GM12878 (cell line): ENCODE measurements at regions not wholly inside any gene's neighbourhood (a gene's known extent, or its start where the extent isn't known, plus 50 kb on each side); places are given as distances from the start of the nearest gene placed in this dataset.

ENCODE experiments used
- ATAC-seq: fragments of 200-7000 bp; cut with Tn5 transposase; 3 replicates; pipeline ENCODE4 v1.9.1; 2020; ENCODE audit warnings: mild to moderate bottlenecking, moderate library complexity
- BruUV-seq: library from RNA; stranded (reverse); fragments of 400-500 nt; replicated peaks from 2 replicates; lab custom pipeline; 2021; lab: Mats Ljungman, UMichigan
- CTCF ChIA-PET: fragments of 300-600 bp; sonication (Branson Sonifier 250); formaldehyde crosslinking; extraction: SDS; loops from one replicate; lab custom pipeline; 2021; ENCODE audit warnings: inconsistent platforms; lab: Yijun Ruan, JAX
- POLR2A ChIA-PET: fragments of 350-600 bp; formaldehyde crosslinking; extraction: SDS; loops from one replicate; lab custom pipeline; 2021; ENCODE audit warnings: inconsistent platforms; lab: Charles Lee
- RAD21 ChIA-PET: fragments of 300-600 bp; sonication (Branson Sonifier 250); formaldehyde crosslinking; loops from one replicate; lab custom pipeline; 2023; ENCODE audit warnings: antibody characterized with exemption; ENCODE audit not compliant: unreplicated experiment; lab: Charles Lee
- SMC1A ChIA-PET: fragments of 300-600 bp; sonication (Branson Sonifier 250); formaldehyde crosslinking; loops from one replicate; lab custom pipeline; 2023; ENCODE audit not compliant: unreplicated experiment, uncharacterized antibody; lab: Charles Lee
- DNase-seq: peaks from one replicate; pipeline ENCODE4 v3.0.0-alpha.2; 2011; ENCODE audit warnings: low read depth, low spot score
- FAIRE-seq: peaks from 3 replicates; lab custom pipeline; 2011; peaks lifted over from hg19 to GRCh38; lab: Jason Lieb, UNC
- H2AFZ ChIP-seq: 2 replicates; pipeline ENCODE4 v1.6.0; 2011; ENCODE audit warnings: low read depth, low read length, control low read depth; ENCODE audit not compliant: control insufficient read depth
- H3K27ac ChIP-seq: 2 replicates; pipeline ENCODE4 v1.5.1; 2011; ENCODE audit warnings: control low read depth; ENCODE audit not compliant: control insufficient read depth, insufficient read depth
- H3K27me3 ChIP-seq, 2 experiments: replicated peaks in 1 of 2; 2 replicates each; pipeline versions ENCODE4 v1.6.0 to v1.6.1; 2011; ENCODE audit warnings: low read length in 1 of 2; ENCODE audit not compliant: control insufficient read depth in 2 of 2, insufficient read depth in 2 of 2
- H3K36me3 ChIP-seq, 2 experiments: 2 replicates each; pipeline ENCODE4 v1.5.1; 2011; ENCODE audit warnings: low read length in 1 of 2; ENCODE audit not compliant: control insufficient read depth in 2 of 2, insufficient read depth in 2 of 2
- H3K4me1 ChIP-seq: 2 replicates; pipeline ENCODE4 v1.6.1; 2011; ENCODE audit warnings: mild to moderate bottlenecking, low read length, moderate library complexity, mixed read lengths; ENCODE audit not compliant: control insufficient read depth, insufficient read depth
- H3K4me2 ChIP-seq: 2 replicates; pipeline ENCODE4 v1.6.0; 2011; ENCODE audit warnings: control low read depth; ENCODE audit not compliant: control insufficient read depth, insufficient read depth
- H3K4me3 ChIP-seq: fragments of 200-600 bp; sonication (generic); 2 replicates; pipeline ENCODE4 v1.5.1; 2016
- H3K79me2 ChIP-seq: 2 replicates; pipeline ENCODE4 v1.6.0; 2011; ENCODE audit warnings: low read length; ENCODE audit not compliant: control insufficient read depth, insufficient read depth
- H3K9ac ChIP-seq: 2 replicates; pipeline ENCODE4 v1.8.0; 2011; ENCODE audit warnings: low read length, control low read depth, mixed read lengths; ENCODE audit not compliant: control insufficient read depth, insufficient read depth
- H3K9me3 ChIP-seq: replicated peaks from 3 replicates; pipeline ENCODE4 v1.5.1; 2011; ENCODE audit warnings: mild to moderate bottlenecking, low read length; ENCODE audit not compliant: control insufficient read depth, insufficient read depth
- H4K20me1 ChIP-seq: 2 replicates; pipeline ENCODE4 v1.6.0; 2011; ENCODE audit not compliant: control insufficient read depth, insufficient read depth
- CEBPZ ChIP-seq: fragments of 150-350 bp; IDR thresholded peaks from 2 replicates; pipeline ENCODE4 v1.6.1; 2016; ENCODE audit warnings: low read depth, low read length
- EGR1 ChIP-seq, 2 experiments: IDR thresholded peaks; 1 replicate in 1 of 2; 2 replicates in 1 of 2; pipeline ENCODE4 v1.6.1; 2011 to 2012; ENCODE audit warnings: low read depth in 2 of 2, low read length in 2 of 2, borderline replicate concordance in 1 of 2, mild to moderate bottlenecking in 1 of 2, moderate library complexity in 1 of 2
- FOXK2 ChIP-seq: fragments of 450-650 bp; IDR thresholded peaks from 2 replicates; pipeline ENCODE4 v1.6.1; 2017; ENCODE audit warnings: mild to moderate bottlenecking, moderate library complexity
- JUNB ChIP-seq: IDR thresholded peaks from 2 replicates; pipeline ENCODE4 v1.6.1; 2016; ENCODE audit warnings: antibody characterized with exemption, mild to moderate bottlenecking
- MLLT1 ChIP-seq: fragments of 450-650 bp; IDR thresholded peaks from 2 replicates; pipeline ENCODE4 v1.6.1; 2016; ENCODE audit warnings: mild to moderate bottlenecking
- PAX5 ChIP-seq: IDR thresholded peaks from 2 replicates; pipeline ENCODE4 v1.6.1; 2011; ENCODE audit warnings: low read depth, low read length, borderline replicate concordance
- PBX3 ChIP-seq: IDR thresholded peaks from 2 replicates; pipeline ENCODE4 v1.6.1; 2011; ENCODE audit warnings: mild to moderate bottlenecking, low read depth, low read length, moderate library complexity; ENCODE audit not compliant: insufficient replicate concordance
- POU2F2 ChIP-seq: IDR thresholded peaks from 3 replicates; pipeline ENCODE4 v1.6.1; 2011; ENCODE audit warnings: low read depth, mild to moderate bottlenecking, low read length, borderline replicate concordance
- PRDM15 ChIP-seq: fragments of 450-650 bp; formaldehyde crosslinking; IDR thresholded peaks from 2 replicates; pipeline ENCODE4 v1.4.0; 2020; ENCODE audit warnings: mild to moderate bottlenecking, moderate library complexity
- SPI1 ChIP-seq: IDR thresholded peaks from 2 replicates; pipeline ENCODE4 v1.6.1; 2011; ENCODE audit warnings: low read depth, mild to moderate bottlenecking, low read length, moderate library complexity, borderline replicate concordance; ENCODE audit not compliant: insufficient read depth
- TBL1XR1 ChIP-seq: IDR thresholded peaks from 2 replicates; pipeline ENCODE4 v1.6.1; 2012; ENCODE audit warnings: low read depth, low read length, improper control_type of control experiment
- TCF12 ChIP-seq: IDR thresholded peaks from 2 replicates; pipeline ENCODE4 v1.6.1; 2011; ENCODE audit warnings: low read depth, mild to moderate bottlenecking, low read length
- WGBS: methylation state at CpG from one replicate; pipeline ENCODE4 v1.1.6; 2016; ENCODE audit warnings: low lambda C conversion rate; ENCODE audit not compliant: insufficient replicate concordance, insufficient coverage; ENCODE audit errors: missing lambda C conversion rate; 5-methylcytosine and 5-hydroxymethylcytosine counted together
- in situ Hi-C: fragments of 300-500 bp; cut with MboI; formaldehyde crosslinking; loops from 9 replicates; pipeline ENCODE4 v1.14.3; 2018; ENCODE audit warnings: mixed read lengths
- intact Hi-C: fragments of 100-400 bp; cut with micrococcal nuclease; formaldehyde crosslinking; loops from one replicate; pipeline ENCODE4 v1.14.2; 2022; ENCODE audit not compliant: unreplicated experiment

- TF ChIP-seq JUNB = no peak
- TF ChIP-seq TCF12 = no peak
- TF ChIP-seq TBL1XR1 = no peak
- no peak for TF ChIP-seq FOXK2
- TF ChIP-seq, all 136 proteins: peak for 0
Observed at GRCh38 chr11:92125321-92125720, 99.3 kb upstream of the FAT3 start (continued).

GRCh38 chr11:92123540-92123939 is 101.1 kb upstream of the FAT3 start:
- TF ChIP-seq PAX5 (no peak), PRDM15 (CRISPR knock-in tag) (no peak), PBX3 (no peak), EGR1 (IDR thresholded peaks at IDR 0.05; ENCODE audit: borderline replicate concordance in 1 of 2, low read depth in 2 of 2, low read length in 2 of 2) (no peak), POU2F2 (no peak), SPI1 (no peak), CEBPZ (no peak), MLLT1 (no peak)
- no peak overlapping the region for H3K9ac ChIP-seq
- CTCF ChIA-PET = no interaction called here
- no peaks in the 10 kb centered on the region for H4K20me1 ChIP-seq
- no peaks in the 10 kb centered on the region for H3K79me2 ChIP-seq
- no peaks in the 10 kb centered on the region for H3K27me3 ChIP-seq
- DNase-seq (no peak), ATAC-seq (no peak), FAIRE-seq (no peak)
- SMC1A ChIA-PET = no interaction called here
- WGBS = 11% methylated on average over 1 of the region's 1 CpG
- H2AFZ ChIP-seq = no peak overlapping the region
- RAD21 ChIA-PET = no interaction called here
- no peak overlapping the region for H3K4me2 ChIP-seq
- in situ Hi-C loops = no loop called here
- no peak overlapping the region for H3K4me3 ChIP-seq
- intact Hi-C loops = no loop called here
- H3K4me1 ChIP-seq = no peaks in the 10 kb centered on the region
- POLR2A ChIA-PET = no interaction called here
- no peaks in the 10 kb centered on the region for H3K36me3 ChIP-seq
- BruUV-seq = no TSS peak
- no peak overlapping the region for H3K27ac ChIP-seq
- H3K9me3 ChIP-seq = no peaks in the 10 kb centered on the region
